GM10266 (cell line): ENCODE measurements at regions not wholly inside any gene's neighbourhood (a gene's known extent, or its start where the extent isn't known, plus 50 kb on each side); places are given as distances from the start of the nearest gene placed in this dataset.

Experiments
- DNase-seq: peaks from one replicate; pipeline ENCODE4 v3.0.0; 2012; ENCODE audit errors: extremely low spot score
- CTCF ChIP-seq: IDR thresholded peaks from 2 replicates; pipeline ENCODE4 v1.5.1; 2012; ENCODE audit warnings: mild to moderate bottlenecking, low read depth; ENCODE audit not compliant: control insufficient read depth, insufficient read depth; ENCODE audit errors: missing control alignments

- no peak for TF ChIP-seq CTCF
- DNase-seq, result no peak
Measured at GRCh38 chr10:2981361-2981801, 86.0 kb upstream of the PFKP start.

- TF ChIP-seq CTCF, result no peak
- no peak for DNase-seq
Measured at GRCh38 chr10:2980791-2981360, 86.5 kb upstream of the PFKP start.

DNA sequence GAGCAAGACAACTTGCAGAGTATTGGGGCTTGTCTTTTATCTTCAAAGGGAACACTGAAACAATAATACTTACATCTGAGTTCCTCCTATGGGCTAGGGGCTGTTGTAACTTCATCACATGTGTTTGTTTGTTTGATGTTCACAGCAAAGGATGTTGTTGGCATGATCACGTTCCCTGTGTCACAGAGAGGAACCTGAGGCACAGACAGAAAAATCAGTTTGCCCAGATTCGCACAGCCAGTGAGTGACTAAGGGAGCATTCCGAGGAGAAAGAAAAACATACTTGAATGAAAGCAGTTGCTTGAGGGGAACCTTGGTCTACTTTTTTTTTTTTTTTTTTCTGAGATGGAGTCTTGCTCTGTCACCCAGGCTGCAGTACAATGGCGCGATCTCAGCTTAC, 87.2 kb upstream of the PFKP start:
- no peak for TF ChIP-seq CTCF
- no peak for DNase-seq

DNA sequence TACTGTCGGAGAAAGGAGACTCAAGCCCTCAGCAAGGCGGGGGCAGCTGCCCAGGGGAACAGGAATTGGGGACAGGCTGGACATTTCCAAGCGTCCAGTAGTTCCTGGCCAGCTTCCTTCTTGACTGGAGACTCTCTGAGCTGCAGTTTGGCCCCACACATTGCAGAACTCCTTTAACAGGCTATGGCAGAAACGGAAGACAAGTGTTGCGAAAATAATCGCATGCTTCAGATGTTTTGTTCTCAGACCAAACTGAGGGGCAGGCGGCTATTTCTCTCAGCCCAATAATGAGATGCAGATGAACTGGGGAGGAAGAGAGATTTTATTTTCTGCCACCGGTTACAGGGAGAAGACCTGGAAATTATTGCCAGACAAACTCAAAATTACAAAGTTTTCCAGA, 88.0 kb upstream of the PFKP start:
- no peak for DNase-seq
- no peak for TF ChIP-seq CTCF

DNA sequence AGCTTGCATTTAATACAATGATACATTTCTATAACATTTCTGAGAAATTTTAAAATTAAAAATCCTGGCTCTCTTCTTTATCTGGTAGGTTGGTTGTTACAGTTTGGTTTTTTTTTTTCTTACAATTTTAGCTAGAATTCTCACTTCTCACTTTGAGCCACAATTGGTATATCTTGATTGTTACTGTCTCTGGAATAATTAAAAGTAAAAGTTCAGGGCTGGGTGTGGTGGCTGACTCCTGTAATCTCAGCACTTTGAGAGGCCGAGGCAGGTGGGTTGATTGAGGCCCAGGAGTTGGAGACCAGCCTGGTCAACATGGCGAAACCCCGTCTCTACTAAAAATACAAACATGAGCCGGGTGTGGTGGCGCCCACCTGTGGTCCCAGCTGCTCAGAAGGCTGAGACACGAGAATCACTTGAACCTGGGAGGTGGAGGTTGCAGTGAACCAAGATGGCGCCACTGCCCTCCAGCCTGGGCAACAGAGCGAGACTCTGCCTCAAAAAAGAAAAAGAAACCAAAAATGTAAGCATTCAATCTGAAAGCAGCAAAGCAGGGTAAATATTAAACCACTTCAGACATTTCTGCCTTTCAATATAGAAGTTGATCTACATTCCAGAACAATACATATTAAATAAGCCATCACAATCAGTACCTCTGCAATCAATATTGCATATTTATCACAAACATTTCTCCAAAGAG, 88.6 kb upstream of the PFKP start:
- no peak for DNase-seq
- no peak for TF ChIP-seq CTCF

- DNase-seq, result peak; percentile 38
- TF ChIP-seq CTCF, result peak; percentile 51
Measured at GRCh38 chr10:2978111-2978510, 89.2 kb upstream of the PFKP start.

- no peak for DNase-seq
- no peak for TF ChIP-seq CTCF
Measured at GRCh38 chr10:2974503-2975207, 92.7 kb upstream of the PFKP start.
